Occipital lobe (tissue), 1 donor: ENCODE measurements at regions not wholly inside any gene's neighbourhood (a gene's known extent, or its start where the extent isn't known, plus 50 kb on each side); places are given as distances from the start of the nearest gene placed in this dataset.

Source experiments
- DNase-seq: peaks from one replicate; lab custom pipeline; 2025; lab: John Stamatoyannopoulos, UW

GRCh38 chrY:15648198-15648597 lies 1123.9 kb downstream of the NLGN4Y start:
- DNase-seq = no peak

- no peak for DNase-seq
Measured at GRCh38 chrY:15650056-15650455, 1125.7 kb downstream of the NLGN4Y start.

- no peak for DNase-seq
Measured at GRCh38 chrY:15688531-15688930, 1164.2 kb downstream of the NLGN4Y start.

GRCh38 chrY:15689994-15690393 lies 1165.7 kb downstream of the NLGN4Y start:
- DNase-seq = no peak

- DNase-seq = no peak
Measured at GRCh38 chrY:15702131-15702530, 1177.8 kb downstream of the NLGN4Y start.

GRCh38 chrY:15704906-15705305 lies 1180.6 kb downstream of the NLGN4Y start:
- no peak for DNase-seq

GRCh38 chrY:15749533-15750433 lies 1225.5 kb downstream of the NLGN4Y start:
- no peak for DNase-seq

GRCh38 chrY:15751001-15751400 lies 1226.7 kb downstream of the NLGN4Y start:
- no peak for DNase-seq

GRCh38 chrY:15756266-15756665 lies 1231.9 kb downstream of the NLGN4Y start:
- no peak for DNase-seq

GRCh38 chrY:15773579-15773978 lies 1249.2 kb downstream of the NLGN4Y start:
- DNase-seq = no peak

- no peak for DNase-seq
Measured at GRCh38 chrY:15775880-15776279, 1251.6 kb downstream of the NLGN4Y start.

- DNase-seq = no peak
Measured at GRCh38 chrY:15779891-15780290, 1255.6 kb downstream of the NLGN4Y start.

GRCh38 chrY:15800021-15800420 lies 1275.7 kb downstream of the NLGN4Y start:
- no peak for DNase-seq

- DNase-seq = no peak
Measured at GRCh38 chrY:15805985-15806384, 1281.7 kb downstream of the NLGN4Y start.

GRCh38 chrY:15814241-15814640 lies 1289.9 kb downstream of the NLGN4Y start:
- DNase-seq = no peak
